Right ventricle myocardium inferior (tissue), 1 donor: ENCODE measurements at regions not wholly inside any gene's neighbourhood (a gene's known extent, or its start where the extent isn't known, plus 50 kb on each side); places are given as distances from the start of the nearest gene placed in this dataset.
A peak's percentile ranks its signal among the peaks of the same experiment; 100 is the strongest.

Source experiments
- ATAC-seq: fragments of 200-7000 bp; cut with Tn5 transposase; one replicate; pipeline ENCODE4 v1.9.1; 2020; ENCODE audit warnings: mild to moderate bottlenecking, moderate library complexity
- DNase-seq: peaks from one replicate; pipeline ENCODE4 v3.0.0; 2021; ENCODE audit errors: missing footprints
- intact Hi-C: fragments of 100-400 bp; cut with DNase I; formaldehyde crosslinking; loops from one replicate; pipeline ENCODE4 v1.11.0; 2022
- donor health status: DM: no; HTN: yes; CAD: no; lungs with severe emphysema.

DNA sequence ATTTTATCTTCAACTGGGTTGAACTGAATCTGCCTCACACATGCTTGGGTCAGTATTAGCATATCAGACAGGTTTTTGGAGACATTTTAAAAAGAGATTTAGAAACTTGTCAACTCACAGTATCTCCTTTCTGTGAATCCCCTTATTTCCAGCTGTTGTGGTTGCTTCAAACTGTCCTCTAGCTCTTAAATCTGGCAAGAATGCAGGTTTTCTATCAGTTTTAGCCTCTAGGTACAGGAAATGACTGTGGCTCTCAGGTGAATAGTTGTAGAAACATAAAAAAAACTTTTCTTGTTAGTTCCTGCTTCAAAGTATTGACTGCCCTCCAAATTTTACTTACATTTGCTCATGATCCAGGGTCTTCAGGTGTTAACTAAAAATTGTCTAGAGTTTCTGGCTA is 495.7 kb upstream of the TMPRSS15 start:
- ATAC-seq: no peak
- DNase-seq: no peak
- intact Hi-C loops: no loop called here

DNA sequence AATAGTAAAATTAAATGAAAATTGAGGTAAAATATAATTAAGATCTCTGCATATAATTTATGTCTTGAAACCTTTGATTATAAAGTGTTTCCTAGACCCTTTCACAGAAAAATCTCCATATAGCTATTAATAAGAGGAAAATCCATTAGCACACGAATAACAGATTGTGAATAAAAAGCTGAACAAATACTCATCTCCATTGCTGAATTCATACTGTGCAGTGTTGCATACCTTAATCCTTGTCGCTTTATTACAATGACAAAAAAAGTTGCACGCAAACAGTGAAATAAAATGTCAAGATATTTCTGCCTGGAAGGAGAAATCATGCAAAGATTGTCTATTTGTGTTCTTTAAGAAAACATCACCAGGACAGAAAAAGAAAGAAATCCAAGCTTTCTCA is 499.1 kb upstream of the TMPRSS15 start:
- no peak for DNase-seq
- intact Hi-C loops: no loop called here
- no peak for ATAC-seq

DNA sequence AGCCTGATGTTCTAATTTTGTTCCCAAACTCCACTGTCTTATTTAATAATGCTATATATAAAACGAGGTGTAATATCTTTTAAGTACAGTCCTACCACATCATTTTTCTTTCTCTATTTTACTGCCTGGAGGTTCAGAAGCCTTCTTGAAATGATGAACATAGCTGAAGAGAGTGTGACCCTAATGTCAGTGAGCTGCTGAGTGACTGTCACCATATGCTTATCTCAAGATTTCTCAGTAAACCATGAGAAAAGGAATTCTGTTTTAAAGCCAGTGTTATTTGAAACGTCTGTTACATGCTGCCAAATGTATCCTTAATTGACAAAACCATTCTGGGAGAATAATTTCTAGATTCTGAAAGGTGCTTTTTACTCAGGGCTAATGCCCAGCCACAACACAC is 503.5 kb upstream of the TMPRSS15 start:
- DNase-seq: no peak
- intact Hi-C loops: no loop called here
- no peak for ATAC-seq

DNA sequence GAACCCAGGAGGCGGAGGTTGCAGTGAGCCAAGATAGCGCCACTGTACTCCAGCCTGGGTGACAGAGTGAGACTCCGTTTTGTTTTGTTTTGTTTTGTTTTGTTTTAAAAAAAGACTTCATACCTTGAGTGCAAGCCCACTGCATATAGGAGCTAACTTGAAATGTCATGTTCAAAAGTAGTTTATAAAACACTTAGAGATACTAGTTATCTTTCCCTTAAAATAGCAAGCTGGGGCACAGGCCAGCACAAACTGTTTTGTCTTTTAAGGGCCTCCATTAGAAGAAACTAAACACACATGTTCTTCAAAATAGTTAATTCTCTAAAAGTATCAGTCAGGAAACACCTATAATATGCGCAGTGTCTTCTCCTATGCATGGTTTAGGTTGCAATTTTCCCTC is 505.1 kb upstream of the TMPRSS15 start:
- peak; percentile 37 for DNase-seq
- peak; percentile 63 for ATAC-seq
- intact Hi-C loops: no loop called here

DNA sequence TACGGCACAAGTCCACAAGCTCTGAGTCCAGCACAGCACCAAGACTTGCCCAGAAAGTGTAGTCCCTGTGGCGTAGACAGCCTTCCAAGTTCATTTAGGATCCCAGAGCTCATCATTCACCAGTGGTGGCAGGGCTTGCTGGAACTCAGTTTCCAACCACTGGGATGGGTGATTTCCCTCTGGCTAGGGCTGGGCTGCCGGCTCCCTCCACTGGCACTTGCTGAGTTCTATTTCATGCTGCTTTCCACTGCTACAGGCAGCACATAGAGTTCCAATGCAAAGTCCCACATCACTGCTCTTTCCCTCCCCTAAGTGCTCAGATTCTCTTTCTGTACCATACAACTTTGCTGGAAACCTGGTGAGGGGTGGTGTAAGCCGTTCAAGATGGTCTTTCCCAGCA is 510.3 kb upstream of the TMPRSS15 start:
- no peak for ATAC-seq
- no peak for DNase-seq

DNA sequence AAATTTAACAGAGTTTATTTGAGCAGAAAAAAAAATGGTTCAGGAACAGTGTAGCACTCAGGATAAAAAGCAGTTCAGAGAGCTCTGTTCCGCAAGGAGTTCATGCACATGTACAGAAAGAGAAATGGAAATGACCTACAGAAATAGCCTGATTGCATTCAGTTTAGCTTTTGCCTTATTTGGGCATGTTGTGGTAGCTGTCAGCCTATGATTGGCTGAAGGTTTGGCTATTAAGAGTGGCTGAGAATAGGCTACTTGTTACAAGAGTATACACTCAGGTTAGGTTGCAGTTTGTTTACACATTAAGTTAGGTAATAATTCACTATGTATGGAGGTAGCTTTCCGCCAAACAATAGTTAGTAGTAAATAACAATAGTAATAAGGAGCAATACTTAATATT is 511.0 kb upstream of the TMPRSS15 start:
- DNase-seq (no peak), ATAC-seq (no peak)
- intact Hi-C loops: no loop called here

More for the DNA sequence above, 510.3 kb upstream of the TMPRSS15 start:
- intact Hi-C loops: no loop called here

DNA sequence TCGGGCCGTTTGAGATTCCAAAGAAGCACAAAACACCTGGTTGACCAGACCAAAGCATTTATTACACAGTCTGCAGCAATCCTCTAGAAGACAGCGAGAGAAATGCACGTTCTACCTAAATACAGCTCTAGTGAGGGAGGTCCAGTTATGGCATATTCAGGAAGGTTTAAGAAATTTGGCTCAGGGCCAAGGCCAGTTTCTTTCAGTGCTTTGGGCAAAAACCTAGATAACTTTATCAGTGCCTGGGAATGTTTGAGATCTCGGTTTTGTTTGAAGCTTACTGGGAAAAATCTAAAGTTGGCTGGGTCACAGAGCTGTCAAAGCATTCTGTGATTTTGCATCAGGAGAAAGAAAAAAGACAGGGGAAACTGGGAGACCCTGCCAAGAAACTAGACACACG is 514.0 kb upstream of the TMPRSS15 start:
- no peak for ATAC-seq
- intact Hi-C loops: no loop called here
- no peak for DNase-seq

DNA sequence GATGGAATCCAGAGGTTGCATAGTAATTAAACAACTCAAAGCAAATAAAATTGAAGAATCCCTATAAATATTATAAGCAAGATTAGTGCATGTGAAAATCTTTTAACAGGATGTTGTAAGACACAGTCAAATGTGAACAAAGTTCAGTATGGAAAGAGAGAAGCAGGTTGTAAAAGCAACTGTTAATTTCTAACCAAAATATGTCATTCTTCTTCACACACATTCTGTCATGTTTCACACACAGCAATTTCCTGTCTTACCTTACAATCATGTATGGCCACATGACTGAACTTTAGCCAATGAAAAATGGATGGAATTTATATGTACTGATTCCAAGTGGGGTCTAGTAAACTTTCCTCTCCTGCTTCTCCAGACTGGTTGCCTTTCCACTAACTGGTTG is 527.7 kb upstream of the TMPRSS15 start:
- DNase-seq (no peak), ATAC-seq (no peak)
- intact Hi-C loops: no loop called here

DNA sequence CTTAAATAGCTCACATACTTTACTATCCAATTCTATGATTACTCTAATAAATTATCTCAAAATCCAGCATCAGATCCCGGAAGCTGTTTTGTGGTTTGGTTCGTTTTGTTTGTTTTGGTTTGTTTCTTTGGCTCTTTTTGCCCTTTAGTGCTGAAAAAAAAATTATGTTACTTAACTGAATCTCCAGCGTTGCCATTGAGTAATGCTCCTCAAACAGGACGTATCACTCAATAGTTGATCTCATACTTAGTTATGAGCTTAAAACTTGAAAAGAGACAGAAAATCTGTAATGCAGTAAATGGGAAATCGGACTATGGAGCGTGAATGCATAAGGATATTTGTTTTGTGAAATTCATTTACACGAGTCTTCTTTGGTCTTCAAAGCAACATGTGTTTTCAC is 533.8 kb upstream of the TMPRSS15 start:
- ATAC-seq: no peak
- intact Hi-C loops: no loop called here

DNA sequence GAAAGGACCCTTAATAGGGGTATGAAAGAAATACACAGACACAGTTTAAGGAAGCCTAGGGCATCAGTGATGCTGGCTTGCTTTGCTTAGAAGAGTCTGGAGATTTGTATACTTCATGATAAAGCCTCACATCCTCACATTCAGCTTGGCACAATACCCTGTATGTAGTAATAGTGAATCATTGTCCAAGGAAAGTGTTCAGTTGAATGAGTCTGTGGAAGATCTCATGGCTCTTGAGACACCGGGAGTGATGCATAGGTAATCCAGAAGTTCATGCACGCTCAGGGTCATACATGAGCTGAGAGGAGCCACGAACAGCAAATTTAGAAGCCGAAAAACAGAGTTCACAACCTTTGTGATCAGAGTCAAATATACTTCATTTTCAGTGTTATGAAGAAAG is 537.2 kb upstream of the TMPRSS15 start:
- DNase-seq: no peak
- ATAC-seq: no peak
- intact Hi-C loops: no loop called here

More for the DNA sequence above, 533.8 kb upstream of the TMPRSS15 start:
- no peak for DNase-seq

DNA sequence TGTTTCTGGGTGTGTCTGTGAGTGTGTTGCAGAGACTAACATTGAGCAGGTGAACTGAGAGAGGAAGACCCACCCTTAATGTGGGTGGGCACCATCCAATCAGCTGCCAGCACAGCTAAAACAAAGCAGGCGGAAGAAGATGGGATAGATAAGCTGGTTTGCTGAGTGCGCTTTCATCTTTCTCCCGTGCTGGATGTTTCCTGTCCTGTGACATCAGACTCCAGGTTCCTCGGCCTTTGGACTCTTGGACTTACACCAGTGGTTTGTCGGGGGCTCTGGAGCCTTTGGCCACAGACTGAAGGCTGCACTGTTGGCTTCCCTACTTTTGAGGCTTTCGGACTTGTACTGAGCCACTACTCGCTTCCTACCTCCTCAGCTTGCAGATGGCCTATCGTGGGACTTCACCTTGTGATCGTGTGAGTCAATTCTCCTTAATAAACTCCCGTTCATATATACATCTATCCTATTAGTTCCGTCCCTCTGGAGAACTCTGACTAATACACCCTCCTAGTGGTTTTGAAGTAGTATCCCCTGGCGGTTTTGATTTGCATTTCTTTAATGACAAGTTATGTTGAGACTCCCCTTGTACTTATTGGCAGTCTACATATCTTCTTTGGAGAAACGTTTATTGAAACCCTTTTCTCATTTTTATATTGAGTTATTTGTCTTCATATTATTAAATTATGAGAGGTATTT is 546.6 kb upstream of the TMPRSS15 start:
- intact Hi-C loops: loop anchor here (10.0 kb wide), 1 partner anchor 1085 kb away; no protein-coding TSS in a partner anchor
- ATAC-seq (no peak), DNase-seq (no peak)

DNA sequence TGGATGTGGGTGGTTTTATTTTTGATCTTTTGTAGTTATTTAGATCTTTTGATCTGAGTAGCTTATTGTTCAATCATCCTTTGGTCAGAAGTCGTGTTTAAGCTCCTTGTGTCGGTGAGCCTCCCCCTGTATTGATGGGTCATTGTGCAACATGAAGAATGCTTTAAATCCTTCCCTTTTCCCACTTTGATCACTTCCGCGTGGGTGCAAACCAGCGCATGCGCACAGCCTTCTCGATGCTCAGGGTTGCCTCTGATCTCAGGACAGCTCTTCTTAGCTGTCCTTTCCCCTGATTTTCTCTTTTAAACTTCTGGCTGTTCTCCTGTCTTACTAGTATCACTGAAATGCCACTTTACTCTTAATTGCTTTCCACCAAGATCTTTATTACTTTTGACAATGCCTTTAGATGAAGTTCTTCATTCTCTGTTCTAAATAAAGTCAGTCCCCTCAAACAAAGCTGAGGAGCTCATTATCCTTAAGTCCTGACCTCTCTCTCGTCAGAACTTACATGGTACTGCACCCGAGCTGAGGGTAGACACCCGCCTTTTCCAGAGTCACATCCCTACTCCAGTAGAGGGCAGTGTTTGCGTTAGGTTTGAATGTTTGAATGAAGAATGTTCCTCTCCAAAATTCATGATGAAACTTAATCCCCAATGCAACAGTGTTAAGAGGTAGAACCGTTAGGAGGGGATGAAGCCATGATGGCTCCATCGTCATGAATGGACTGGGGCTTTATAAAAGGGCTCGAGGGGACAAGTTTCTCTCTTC is 547.9 kb upstream of the TMPRSS15 start:
- ATAC-seq: no peak
- no peak for DNase-seq
- intact Hi-C loops: loop anchor here (10.0 kb wide), 1 partner anchor 1083 kb away; no protein-coding TSS in a partner anchor

DNA sequence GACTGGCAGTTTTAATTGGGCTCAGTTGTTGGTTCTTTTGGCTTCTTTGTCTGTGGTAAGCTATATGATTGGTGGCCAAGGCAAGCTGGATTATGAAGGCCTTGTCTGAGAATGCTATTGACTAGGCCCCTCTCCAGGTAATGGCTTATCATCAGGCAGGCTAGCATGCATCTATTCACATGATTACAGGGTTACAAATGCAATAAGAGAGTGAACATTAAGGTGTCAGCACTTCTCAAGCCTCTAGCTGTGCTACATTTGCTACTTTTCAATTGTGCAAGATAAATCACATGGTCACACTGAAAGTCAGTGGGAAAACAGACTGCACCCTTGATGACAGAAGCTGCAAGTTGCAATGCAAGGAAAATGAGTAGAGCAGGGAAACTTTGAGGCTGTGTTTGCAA is 550.9 kb upstream of the TMPRSS15 start:
- DNase-seq (no peak), ATAC-seq (no peak)
- intact Hi-C loops: loop anchor here (10.0 kb wide), 1 partner anchor 1080 kb away; no protein-coding TSS in a partner anchor

DNA sequence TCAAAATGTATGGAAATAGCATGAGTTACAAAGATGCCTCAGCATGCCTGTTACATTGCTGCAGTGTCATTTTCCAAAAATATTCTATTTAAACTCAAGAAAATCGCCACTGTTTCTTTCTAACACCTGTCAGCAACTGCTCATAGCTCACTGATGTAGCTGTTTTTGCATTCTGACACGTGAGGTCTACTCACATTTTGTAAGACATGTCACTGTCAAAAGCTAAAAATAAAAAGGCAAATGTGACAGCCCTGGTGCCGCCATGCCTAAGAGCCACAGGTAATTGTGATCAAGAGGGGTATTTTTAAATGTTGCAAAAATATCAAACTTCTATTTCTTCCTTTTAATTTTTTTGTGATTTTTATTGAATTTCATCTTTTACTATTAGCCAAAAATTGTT is 556.2 kb upstream of the TMPRSS15 start:
- intact Hi-C loops: loop anchor here (2.0 to 10.0 kb wide), 2 partner anchors 297 to 1075 kb away; no protein-coding TSS in a partner anchor
- DNase-seq (no peak), ATAC-seq (no peak)

DNA sequence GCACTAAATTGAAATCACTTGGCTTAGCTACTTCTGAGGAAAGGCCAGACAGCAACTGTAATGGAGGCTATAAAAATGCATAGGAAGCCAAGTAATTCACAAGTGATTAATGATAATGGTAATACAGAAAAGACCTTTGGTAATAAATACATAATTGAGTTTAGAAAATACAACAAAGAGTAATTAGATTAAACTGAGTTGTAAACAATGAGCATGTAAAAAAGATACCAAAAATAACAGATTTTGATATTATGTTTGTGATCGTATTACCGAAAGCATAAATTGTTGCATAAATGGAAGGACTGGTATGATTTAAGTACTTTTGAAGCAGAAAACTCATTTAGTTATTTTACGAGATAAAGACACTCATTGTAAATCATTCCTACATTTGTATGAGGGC is 556.7 kb upstream of the TMPRSS15 start:
- intact Hi-C loops: no loop called here
- ATAC-seq (no peak), DNase-seq (no peak)

DNA sequence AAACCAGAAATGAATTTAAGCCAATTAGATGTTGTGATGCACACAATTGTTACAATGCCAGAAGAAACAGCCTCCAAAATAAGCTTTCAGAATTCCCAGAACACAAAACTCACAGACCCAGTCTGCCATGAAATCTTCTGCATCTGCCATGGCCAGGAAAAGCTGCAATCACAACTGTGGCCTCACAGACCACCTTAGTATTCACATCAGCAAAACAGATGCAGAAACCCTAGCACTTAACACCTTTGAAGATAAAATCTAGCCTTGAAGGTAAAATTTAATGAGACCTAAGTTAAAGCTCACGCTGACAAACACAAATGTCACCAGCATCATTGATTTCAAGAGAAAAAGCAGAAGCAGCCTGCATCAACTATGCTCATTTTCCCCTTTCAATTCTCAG is 566.8 kb upstream of the TMPRSS15 start:
- ATAC-seq (no peak), DNase-seq (no peak)
- intact Hi-C loops: no loop called here

DNA sequence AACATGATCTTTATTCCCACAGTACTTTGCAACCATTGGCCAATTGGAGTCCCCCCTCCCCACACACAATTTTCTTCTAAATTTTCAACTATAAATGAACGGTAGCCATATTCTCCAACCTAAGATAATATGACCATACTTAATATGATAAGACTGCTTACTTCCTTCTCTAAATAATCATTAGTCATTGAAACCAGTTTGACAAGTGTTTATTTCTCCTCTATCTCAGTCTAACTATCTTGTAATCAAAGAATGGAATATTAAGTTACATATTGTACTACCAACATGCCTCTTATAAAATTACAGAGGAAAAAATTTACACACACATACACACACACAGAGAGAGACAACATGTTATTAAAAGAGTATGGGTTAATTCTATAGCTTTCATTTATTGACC is 567.4 kb upstream of the TMPRSS15 start:
- no peak for ATAC-seq
- intact Hi-C loops: no loop called here
- no peak for DNase-seq

DNA sequence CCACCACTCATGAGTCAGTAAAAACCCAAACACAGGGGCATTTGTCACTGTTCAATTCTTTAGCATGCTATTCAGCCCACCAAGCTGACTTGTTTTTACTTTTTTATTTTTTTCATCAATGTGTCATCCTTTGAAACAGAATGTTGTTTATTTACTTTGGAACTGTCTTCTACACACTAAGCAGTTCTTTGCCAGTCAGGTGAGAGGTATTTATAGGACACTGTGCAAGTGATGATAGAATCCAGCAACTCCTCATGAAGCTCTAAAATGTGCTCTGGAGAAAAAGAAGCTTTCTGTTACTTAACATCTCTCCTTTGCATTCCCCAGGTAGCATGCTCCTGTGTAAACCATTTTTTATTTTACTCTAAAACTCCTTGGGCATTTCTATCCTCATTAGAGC is 582.0 kb upstream of the TMPRSS15 start:
- intact Hi-C loops: no loop called here
- DNase-seq: no peak

DNA sequence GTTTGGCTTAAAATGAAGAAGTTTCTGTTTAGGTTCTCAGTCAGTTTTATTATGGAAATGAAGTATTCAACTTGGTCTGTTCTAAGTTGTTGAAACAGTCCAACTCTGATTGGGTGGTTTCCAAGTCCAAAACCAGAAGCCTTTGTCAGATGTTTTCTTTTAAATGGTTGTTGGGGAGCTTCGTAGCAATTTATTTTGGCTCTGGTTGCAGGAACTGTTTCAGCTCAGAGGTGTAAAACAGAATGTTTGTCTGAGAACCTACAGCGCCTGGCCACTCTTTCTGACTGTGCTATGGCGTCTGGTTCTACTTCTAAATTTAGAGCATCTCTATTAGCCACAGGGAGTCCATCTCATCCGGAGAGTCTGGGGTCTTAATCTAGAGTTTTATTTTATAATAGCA is 582.6 kb upstream of the TMPRSS15 start:
- intact Hi-C loops: no loop called here
- DNase-seq: no peak
- no peak for ATAC-seq

More for the DNA sequence above, 582.0 kb upstream of the TMPRSS15 start:
- no peak for ATAC-seq

DNA sequence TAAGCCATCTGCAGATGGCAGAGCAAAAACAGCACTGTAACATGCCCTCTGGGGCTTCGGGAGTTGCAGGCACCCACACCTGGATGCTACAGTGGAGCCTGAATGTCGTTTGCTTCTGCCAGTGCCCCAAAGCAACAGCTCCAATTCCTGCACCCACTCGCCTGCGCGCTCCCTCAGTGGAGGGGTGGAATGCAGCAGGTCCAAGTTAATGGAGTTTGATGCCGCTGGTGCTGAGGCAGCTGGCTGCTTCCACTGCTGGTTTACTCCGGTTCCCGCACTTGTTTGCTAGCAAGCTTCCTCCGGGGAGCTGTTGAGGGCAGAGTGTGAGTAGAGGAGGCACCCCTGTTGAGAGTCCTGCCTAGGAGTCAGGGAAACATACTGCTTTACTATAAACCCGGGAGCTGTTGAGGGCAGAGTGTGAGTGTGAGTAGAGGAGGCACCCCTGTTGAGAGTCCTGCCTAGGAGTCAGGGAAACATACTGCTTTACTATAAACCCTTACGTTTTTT is 584.0 kb upstream of the TMPRSS15 start:
- intact Hi-C loops: no loop called here
- peak; percentile 40 for DNase-seq
- no peak for ATAC-seq
